ENCODE measurements at regions not wholly inside any gene's neighbourhood (a gene's known extent, or its start where the extent isn't known, plus 50 kb on each side); places are given as distances from the start of the nearest gene placed in this dataset.

GRCh38 chrX:25154168-25154567 lies 138.4 kb upstream of the ARX start:
- TF ChIP-seq CTCF (conservative IDR thresholded peaks at IDR 0.05; ENCODE audit: low read depth, low read length) (no peak), EZH2 (IDR thresholded peaks at IDR 0.05; ENCODE audit: borderline replicate concordance, low read depth, low read length, poor library complexity, severe bottlenecking) (no peak)

All from A673 (cell line).